ENCODE measurements at regions not wholly inside any gene's neighbourhood (a gene's known extent, or its start where the extent isn't known, plus 50 kb on each side); places are given as distances from the start of the nearest gene placed in this dataset.

DNA sequence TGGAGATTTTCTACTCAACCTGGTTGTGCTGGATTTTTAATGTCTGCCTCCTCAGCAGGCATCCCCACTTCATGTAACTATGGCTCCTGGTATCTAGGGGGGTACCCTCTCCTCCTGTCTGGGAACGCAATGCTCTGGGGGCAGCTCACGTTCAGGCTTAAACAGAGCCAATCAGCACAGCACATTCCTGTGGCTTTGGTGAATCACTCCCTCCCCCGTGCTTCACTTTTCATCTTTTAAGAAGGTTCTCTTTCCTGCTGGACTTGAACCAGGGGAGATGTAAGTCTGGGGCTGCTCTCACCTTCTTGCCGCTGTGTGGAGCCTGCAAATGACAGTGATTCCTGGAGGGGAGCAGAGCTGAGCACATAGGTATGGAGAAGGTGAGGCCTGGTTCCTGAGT, 101.2 kb downstream of the MSX2 start:
- Histone ChIP-seq H2BK15ac (ENCODE audit: low read depth, low read length) (no peak overlapping the region), H4K91ac (ENCODE audit: insufficient read depth, low read depth, low read length) (no peak overlapping the region), H2AFZ (replicated peaks; ENCODE audit: low read length, poor library complexity) (no peak overlapping the region), H4K8ac (ENCODE audit: low read depth in 2 of 2, low read length in 2 of 2) (no peak overlapping the region), H4K5ac (ENCODE audit: low read depth, low read length) (no peak overlapping the region), H3K23ac (ENCODE audit: low read depth, low read length) (no peak overlapping the region), H3K4me3 (ENCODE audit: insufficient read depth, low read depth, low read length) (no peak overlapping the region), H3K27me3 (ENCODE audit: control insufficient read depth, insufficient read depth, low read length) (no peaks in the 10 kb centered on the region; the same call in 1 of the 2 replicates), H2BK5ac (ENCODE audit: low read depth, low read length, poor library complexity, severe bottlenecking) (no peak overlapping the region), H3K4me1 (ENCODE audit: control insufficient read depth, insufficient read depth, low read length) (no peaks in the 10 kb centered on the region), H3K9me3 (ENCODE audit: control insufficient read depth, insufficient read depth, low read length) (peaks cover 8% of the 10 kb centered on the region), H3K9me1 (ENCODE audit: insufficient read depth, low read length) (no peaks in the 10 kb centered on the region), H3K4ac (ENCODE audit: low read depth, low read length) (no peak overlapping the region), H3K27ac (ENCODE audit: insufficient read depth, low read length) (no peak overlapping the region), H3K4me2 (ENCODE audit: low read depth, low read length) (no peak overlapping the region), H2BK20ac (ENCODE audit: low read depth, low read length) (no peak overlapping the region), H3K36me3 (ENCODE audit: control insufficient read depth, insufficient read depth, low read length) (no peaks in the 10 kb centered on the region), H3K9ac (ENCODE audit: low read depth, low read length) (no peak overlapping the region), H2BK120ac (ENCODE audit: low read depth, low read length) (no peak overlapping the region), H3K14ac (replicated peaks; ENCODE audit: low read depth, low read length) (no peak overlapping the region), H2AK5ac (ENCODE audit: low read depth, low read length) (no peak overlapping the region), H2AK9ac (replicated peaks; ENCODE audit: low read depth, low read length, poor library complexity) (no peak overlapping the region), H4K20me1 (ENCODE audit: insufficient read depth, low read length) (no peaks in the 10 kb centered on the region), H3K56ac (ENCODE audit: extremely low read depth, insufficient read depth, low read length) (no peak overlapping the region), H3K18ac (ENCODE audit: low read depth, low read length) (no peak overlapping the region), H3K79me1 (ENCODE audit: low read depth in 1 of 2, low read length in 2 of 2) (no peaks in the 10 kb centered on the region)
- intact Hi-C loops (cut with micrococcal nuclease) (no loop called here), dilution Hi-C loops (cut with HindIII; ENCODE audit: low sequenced_read_pairs, unreplicated experiment) (no loop called here), in situ Hi-C loops (cut with MboI; ENCODE audit: low sequenced_read_pairs) (no loop called here)
- no CpG with 5 or more reads among the region's 4 CpGs for WGBS, 2 experiments (ENCODE audit: extremely low coverage in 2 of 2, insufficient read length in 1 of 2)
- BruUV-seq (replicated peaks): no TSS peak
- DNase-seq (peak; percentile 11), ATAC-seq (ENCODE audit: low read depth) (no peak)
- TF ChIP-seq MXI1 (IDR thresholded peaks at IDR 0.05; ENCODE audit: borderline replicate concordance, low read depth, low read length): no peak
- no peak for TF ChIP-seq RCOR1 (IDR thresholded peaks at IDR 0.05; ENCODE audit: insufficient replicate concordance, low read length)
- no peak for TF ChIP-seq CEBPB (IDR thresholded peaks at IDR 0.05; ENCODE audit: low read depth, low read length)
- TF ChIP-seq, protein P1, sequence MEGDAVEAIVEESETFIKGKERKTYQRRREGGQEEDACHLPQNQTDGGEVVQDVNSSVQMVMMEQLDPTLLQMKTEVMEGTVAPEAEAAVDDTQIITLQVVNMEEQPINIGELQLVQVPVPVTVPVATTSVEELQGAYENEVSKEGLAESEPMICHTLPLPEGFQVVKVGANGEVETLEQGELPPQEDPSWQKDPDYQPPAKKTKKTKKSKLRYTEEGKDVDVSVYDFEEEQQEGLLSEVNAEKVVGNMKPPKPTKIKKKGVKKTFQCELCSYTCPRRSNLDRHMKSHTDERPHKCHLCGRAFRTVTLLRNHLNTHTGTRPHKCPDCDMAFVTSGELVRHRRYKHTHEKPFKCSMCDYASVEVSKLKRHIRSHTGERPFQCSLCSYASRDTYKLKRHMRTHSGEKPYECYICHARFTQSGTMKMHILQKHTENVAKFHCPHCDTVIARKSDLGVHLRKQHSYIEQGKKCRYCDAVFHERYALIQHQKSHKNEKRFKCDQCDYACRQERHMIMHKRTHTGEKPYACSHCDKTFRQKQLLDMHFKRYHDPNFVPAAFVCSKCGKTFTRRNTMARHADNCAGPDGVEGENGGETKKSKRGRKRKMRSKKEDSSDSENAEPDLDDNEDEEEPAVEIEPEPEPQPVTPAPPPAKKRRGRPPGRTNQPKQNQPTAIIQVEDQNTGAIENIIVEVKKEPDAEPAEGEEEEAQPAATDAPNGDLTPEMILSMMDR (conservative IDR thresholded peaks at IDR 0.05; ENCODE audit: low read depth, low read length): no peak
- TF ChIP-seq RAD21 (IDR thresholded peaks at IDR 0.05; ENCODE audit: low read length): no peak
- TF ChIP-seq MAFK (IDR thresholded peaks at IDR 0.05; ENCODE audit: low read depth, low read length): no peak
- TF ChIP-seq FOS (IDR thresholded peaks at IDR 0.05; ENCODE audit: low read depth, low read length): no peak
- no peak for TF ChIP-seq SMC3 (IDR thresholded peaks at IDR 0.05; ENCODE audit: low read depth, low read length)
- no peak for TF ChIP-seq RFX5 (IDR thresholded peaks at IDR 0.05; ENCODE audit: low read depth, low read length)
- TF ChIP-seq, protein P2, sequence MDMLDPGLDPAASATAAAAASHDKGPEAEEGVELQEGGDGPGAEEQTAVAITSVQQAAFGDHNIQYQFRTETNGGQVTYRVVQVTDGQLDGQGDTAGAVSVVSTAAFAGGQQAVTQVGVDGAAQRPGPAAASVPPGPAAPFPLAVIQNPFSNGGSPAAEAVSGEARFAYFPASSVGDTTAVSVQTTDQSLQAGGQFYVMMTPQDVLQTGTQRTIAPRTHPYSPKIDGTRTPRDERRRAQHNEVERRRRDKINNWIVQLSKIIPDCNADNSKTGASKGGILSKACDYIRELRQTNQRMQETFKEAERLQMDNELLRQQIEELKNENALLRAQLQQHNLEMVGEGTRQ (IDR thresholded peaks at IDR 0.05; ENCODE audit: low read depth, low read length): no peak
- TF ChIP-seq MAZ (IDR thresholded peaks at IDR 0.05; ENCODE audit: borderline replicate concordance, low read depth, low read length): no peak
- TF ChIP-seq, protein P3, sequence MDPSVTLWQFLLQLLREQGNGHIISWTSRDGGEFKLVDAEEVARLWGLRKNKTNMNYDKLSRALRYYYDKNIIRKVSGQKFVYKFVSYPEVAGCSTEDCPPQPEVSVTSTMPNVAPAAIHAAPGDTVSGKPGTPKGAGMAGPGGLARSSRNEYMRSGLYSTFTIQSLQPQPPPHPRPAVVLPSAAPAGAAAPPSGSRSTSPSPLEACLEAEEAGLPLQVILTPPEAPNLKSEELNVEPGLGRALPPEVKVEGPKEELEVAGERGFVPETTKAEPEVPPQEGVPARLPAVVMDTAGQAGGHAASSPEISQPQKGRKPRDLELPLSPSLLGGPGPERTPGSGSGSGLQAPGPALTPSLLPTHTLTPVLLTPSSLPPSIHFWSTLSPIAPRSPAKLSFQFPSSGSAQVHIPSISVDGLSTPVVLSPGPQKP (IDR thresholded peaks at IDR 0.05; ENCODE audit: borderline replicate concordance, low read depth, low read length): no peak
- no peak for TF ChIP-seq CHD1 (IDR thresholded peaks at IDR 0.05; ENCODE audit: low read depth, low read length)
- no peak for TF ChIP-seq POLR2A (IDR thresholded peaks at IDR 0.05; ENCODE audit: low read depth, low read length)
- TF ChIP-seq NFE2L2 (IDR thresholded peaks at IDR 0.05; ENCODE audit: low read depth, low read length): no peak
- no peak for TF ChIP-seq BHLHE40 (IDR thresholded peaks at IDR 0.05; ENCODE audit: low read depth, low read length)
- ChIA-PET CTCF (no interaction called here), POLR2A (ENCODE audit: unreplicated experiment) (no interaction called here)
